ENCODE measurements at regions not wholly inside any gene's neighbourhood (a gene's known extent, or its start where the extent isn't known, plus 50 kb on each side); places are given as distances from the start of the nearest gene placed in this dataset.

DNA sequence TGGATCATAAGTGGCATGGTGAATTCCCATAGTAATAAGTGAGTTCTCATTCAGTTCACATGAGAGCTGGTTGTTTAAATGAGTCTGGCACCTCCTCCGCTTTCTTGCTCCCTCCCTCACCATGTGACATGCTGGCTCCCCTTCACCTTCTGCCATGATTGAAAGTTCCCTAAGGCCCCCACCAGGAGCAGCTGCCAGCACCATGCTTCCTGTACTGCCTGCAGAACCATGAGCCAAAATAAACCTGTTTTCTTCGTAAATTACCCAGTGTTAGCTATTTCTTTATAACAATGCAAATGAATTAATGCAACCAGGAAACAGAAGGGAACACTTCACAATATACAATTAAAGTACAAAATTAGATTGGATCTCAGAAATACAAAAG is 257.0 kb downstream of the MREG start:
- no peak for DNase-seq (ENCODE audit: low spot score)
- in situ Hi-C loops (cut with HindIII; ENCODE audit: low sequenced_read_pairs) = no loop called here

DNA sequence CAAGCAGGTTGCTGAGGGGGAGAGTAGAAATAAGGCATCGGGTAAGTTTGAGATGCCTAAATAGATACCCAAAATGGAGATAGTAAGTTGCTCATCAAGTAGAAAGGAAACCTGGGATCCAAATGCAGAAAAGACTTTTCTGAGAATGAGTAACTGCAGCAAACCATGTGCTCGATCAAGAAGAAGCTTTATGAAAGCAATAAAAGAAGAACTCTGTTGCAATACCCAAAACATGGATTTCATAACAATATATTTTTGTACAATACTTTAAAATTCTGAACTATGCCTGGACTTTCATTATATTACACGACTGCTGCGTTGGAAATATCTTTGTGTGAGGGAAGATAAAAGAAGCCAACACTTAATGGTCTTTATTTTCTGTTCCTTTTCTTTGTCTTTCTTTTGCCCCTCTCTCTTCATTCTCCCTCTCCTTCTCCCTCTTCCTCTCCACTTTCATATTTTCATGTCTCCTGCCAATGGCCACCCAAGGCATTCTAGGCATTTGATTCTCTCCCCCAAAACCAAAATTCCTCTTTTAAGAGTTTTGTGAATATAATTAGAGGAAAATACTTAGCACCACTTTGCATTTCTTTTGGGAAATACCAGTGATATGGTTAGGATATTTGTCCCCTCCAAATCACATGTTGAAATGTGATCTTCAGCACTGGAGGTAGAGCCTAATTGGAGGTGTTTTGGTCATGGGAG is 257.6 kb downstream of the MREG start:
- in situ Hi-C loops (cut with HindIII; ENCODE audit: low sequenced_read_pairs) = no loop called here
- no peak for DNase-seq (ENCODE audit: low spot score)

DNA sequence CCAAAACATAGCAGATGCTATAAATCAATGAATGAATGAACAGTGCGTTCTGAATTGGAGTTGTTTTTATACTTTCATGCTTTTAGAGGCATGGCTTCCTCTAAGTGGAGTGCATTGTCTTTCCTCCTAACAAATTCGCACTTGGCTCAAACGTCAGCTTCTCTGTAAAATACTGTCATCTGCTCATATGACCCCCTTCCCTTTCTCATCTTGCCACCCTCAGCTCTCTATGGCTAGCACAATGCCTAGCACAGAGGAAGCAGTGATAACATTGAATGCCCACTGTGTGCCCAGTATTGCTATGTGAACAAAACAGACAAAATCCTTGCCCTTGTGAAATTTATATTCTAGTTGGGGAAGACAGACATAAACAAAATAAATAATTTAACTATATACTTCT is 258.8 kb downstream of the MREG start:
- DNase-seq (ENCODE audit: low spot score) = no peak
- in situ Hi-C loops (cut with HindIII; ENCODE audit: low sequenced_read_pairs) = no loop called here

DNA sequence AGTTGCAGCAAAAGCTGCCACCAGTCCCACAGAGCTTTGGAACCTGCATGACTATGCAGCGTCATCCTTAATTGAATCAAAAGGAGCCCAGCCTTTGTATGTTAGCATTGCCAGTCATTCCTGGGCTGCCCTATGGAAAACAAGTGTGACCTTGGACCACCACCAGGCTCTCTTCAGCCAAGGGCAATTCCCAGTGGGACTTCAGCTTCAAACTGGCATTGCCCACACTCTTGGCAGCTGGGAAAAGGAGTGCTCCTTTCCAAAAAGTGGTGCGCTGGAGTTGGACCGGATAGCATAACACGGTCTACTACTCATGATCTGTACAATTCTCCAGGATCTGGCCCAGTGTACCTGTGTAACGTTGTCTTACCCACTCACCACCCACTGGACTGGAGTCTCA is 259.5 kb downstream of the MREG start:
- in situ Hi-C loops (cut with HindIII; ENCODE audit: low sequenced_read_pairs) = no loop called here
- no peak for DNase-seq (ENCODE audit: low spot score)

DNA sequence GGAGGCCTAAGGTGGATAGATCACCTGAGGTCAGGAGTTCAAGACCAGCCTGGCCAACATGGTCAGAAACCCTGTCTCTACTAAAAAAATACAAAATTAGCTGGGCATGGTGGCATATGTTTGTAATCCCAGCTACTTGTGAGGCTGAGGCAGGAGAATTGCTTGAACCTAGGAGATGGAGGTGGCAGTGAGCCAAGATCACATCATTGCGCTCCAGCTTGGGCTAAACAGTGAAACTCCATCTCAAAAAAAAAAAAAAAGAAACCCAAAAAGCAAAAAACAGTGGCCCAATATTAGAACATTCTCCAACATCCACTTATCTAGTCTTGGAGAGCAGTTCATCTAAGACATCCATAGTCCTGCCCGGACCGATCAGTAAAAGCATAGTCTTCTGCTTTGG is 260.4 kb downstream of the MREG start:
- in situ Hi-C loops (cut with HindIII; ENCODE audit: low sequenced_read_pairs) = no loop called here
- no peak for DNase-seq (ENCODE audit: low spot score)

DNA sequence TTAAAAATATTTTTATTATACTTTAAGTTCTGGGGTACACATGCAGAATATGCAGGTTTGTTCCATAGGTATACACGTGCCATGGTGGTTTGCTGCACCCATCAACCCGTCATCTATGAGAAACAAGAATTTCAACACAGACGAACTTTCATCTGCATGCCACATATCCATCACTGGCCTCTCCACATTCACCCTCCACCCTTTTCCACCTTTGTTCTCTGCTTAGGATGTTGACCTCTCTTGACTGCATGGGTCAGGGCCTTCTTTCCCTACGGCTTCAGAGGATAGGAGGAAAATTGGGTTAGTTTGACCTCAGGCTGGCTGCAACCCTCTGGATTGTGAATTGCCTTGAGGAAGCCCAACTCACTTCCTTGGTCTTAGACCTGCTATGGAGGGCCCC is 260.9 kb downstream of the MREG start:
- DNase-seq (ENCODE audit: low spot score) = no peak
- in situ Hi-C loops (cut with HindIII; ENCODE audit: low sequenced_read_pairs) = no loop called here

DNA sequence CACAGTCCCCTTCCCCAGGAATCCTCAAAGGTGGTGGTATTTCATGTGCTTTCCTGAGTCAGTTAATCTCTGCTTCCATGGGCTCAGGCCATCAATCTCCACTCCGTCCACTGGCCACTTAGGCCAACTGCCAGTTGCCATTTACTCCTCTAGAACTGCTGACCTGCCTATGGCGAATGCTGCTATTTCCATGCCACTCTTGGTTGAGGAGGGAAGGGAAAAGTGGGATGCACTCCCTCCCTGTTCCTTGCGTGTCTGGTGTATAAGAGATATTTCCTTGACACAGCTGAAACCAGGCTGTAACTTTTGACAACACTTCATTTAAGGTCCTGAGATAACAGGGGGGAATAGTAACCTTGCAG is 261.5 kb downstream of the MREG start:
- DNase-seq (ENCODE audit: low spot score) = no peak
- in situ Hi-C loops (cut with HindIII; ENCODE audit: low sequenced_read_pairs) = no loop called here

DNA sequence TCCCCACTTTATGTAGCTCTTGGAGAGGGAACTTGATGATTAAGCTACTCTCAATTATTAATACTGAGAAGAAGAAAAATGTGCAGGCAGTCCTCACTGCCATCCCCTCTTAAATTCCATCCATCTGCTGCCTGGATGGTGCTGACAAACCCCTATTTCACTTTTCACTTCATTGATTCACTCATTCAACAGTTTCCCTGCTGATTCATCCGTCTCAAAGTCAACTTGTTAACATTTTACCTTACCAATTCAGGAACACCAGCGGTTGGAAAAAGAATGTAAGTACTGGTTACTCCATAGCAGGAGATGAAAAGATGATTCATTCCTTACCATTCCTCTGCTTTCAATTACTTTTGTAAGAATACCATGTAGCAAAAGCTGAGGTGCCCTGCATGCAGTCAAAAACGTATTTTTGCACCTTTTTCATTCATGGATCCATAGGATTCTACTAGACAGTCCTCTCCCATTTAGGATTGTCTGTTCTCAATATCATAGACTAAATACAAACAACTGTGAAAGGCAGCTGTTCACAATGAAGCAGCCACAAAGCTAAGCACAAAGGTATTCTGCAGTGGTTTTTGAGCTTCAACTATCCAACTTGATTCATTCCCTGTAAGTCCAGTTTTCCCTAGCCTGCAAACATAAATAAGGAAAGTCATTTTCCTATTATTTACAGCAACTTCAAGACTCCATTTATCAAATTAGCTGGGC is 262.0 kb downstream of the MREG start:
- in situ Hi-C loops (cut with HindIII; ENCODE audit: low sequenced_read_pairs) = no loop called here
- DNase-seq (ENCODE audit: low spot score) = no peak

DNA sequence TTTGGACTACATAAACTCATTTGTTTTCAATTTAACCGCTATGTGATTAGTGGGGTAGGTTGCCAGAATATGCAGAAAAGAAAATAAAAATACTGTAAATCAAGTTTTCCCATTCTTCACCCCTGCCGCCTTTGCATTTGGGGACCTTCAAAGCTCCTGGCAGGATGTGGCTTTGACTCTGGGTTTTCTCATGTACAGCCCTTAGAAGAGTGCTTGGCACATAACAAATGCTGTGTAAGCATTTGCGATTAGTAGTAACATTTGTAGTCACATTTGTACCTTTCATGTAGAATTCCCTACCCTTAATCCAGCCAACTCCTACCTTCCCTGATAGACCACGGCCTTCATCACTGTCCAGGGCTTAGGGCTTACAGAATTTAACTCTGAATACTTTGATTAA is 262.6 kb downstream of the MREG start:
- in situ Hi-C loops (cut with HindIII; ENCODE audit: low sequenced_read_pairs) = no loop called here
- no peak for DNase-seq (ENCODE audit: low spot score)

DNA sequence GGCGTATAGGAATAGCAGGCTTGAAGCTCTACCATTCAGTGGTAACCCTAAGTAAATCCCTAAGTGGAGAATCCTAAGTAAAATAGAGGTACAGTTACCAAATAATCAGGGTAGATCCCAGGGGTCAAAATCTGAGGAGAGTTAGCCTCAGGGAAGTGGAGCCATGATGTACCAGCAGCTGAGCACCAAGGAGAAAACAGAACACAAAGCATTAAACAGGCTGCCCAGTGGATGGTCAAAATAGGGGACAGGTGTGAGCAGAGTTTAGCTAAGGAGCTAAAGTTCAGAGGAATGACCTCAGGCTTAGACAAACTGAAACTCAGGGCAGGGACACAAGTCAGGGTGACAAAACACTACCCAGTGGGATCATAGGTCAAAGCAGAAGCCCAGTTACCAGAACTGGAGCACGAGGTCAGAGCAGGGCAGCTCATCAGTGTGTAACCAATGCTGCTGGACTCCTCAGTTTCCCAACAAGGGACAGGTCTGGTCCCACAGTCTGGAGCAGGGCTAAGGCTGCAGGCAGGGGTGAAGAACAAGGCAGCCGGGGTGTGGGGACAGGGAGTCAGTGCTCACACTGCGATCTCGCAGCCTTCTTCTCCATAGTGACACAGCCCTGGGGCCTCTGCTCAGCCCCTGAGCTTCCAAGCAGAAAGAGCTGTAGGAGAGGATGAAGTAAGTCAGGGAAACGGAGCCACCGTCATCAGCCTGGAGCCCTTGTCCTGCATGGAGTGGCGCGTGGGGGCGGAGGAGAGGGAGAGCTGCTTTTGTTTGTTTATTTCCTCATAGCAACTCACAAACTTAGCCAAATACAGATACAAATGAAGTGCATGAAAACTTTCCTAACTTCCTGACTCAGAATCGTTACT is 264.0 kb downstream of the MREG start:
- in situ Hi-C loops (cut with HindIII; ENCODE audit: low sequenced_read_pairs) = no loop called here
- DNase-seq (ENCODE audit: low spot score) = no peak

DNA sequence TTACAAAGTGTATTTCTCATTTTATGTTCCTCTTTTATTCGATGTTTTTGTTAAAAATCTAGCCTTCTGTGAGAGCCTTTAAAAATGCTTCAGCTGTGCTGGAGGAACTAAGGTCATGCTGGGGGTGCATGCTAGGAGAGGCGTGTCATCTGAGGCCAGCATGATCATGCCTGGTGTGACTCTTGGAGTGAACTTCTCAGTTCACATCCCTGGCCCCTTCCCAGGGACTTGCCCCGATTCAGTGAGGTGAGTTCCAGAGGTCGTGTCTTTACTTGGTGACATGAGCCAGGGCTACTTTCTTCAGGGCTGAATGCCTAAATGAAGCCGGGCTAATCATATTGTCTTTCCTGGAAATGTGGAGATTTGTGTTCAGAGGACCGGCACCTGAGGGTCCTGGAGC is 264.9 kb downstream of the MREG start:
- in situ Hi-C loops (cut with HindIII; ENCODE audit: low sequenced_read_pairs) = no loop called here
- no peak for DNase-seq (ENCODE audit: low spot score)

DNA sequence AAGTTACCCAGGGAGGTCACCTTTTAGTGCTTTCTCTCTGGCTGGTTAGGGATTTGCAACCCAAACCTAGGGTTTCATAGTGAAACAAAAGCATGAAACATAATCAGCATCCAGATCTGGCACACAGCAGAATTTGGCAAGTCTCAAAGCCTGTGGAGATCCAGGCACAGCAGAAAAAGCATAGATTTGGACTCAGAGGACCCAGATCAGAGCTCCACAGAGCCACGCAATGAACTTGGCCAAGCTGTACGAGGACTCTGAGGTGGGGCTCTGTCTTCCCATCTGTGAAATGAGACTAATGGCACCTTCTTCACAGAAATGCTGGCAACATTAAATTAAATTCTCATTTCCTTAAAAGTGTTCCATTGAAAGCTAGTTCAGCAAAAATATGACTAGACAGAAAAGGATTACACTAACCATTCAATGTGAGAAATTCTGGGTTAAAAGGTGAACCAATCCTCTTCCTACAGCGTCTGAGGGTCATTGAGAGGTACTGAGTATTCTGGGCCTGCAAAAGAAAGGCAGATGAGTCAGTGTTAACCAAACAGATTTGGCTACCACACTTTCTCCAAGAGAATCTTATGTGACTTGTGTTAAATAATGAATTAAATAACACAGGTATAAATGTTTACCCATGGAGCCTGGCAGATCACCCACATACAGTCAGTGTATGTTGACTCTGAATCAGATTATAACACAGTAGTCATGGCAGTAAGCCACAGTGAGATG is 266.3 kb downstream of the MREG start:
- in situ Hi-C loops (cut with HindIII; ENCODE audit: low sequenced_read_pairs) = no loop called here
- no peak for DNase-seq (ENCODE audit: low spot score)

DNA sequence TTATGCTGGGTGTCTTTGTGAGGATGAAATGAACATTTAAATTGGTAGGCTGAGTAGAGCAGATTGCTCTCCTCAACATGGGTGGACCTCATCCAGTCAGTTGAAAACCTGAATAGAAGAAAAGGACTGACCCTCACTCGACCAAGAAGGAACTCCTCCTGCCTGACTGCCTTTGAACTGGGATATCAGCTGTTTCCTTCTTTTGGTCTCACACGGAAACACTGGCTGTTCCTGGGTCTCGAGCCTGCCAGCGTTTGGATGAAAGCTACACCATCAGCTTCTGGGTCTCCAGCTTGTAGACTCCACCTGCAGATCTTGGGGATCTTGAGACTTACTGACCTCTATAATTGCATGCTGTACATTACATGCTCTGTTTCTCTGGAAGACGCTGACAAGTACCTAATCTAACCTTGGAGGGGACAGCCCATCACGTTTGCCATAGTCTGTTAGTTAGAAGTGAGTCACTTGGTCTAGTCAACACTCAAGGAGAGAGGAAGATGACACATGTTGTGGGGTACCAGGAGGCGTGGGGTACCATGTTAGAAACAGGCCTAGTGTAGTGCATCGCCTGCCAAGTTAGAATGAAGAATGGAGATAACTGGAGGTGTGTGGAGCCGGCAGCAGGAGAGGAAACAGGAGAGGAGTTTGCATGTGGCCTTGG is 267.0 kb downstream of the MREG start:
- DNase-seq (ENCODE audit: low spot score) = no peak
- in situ Hi-C loops (cut with HindIII; ENCODE audit: low sequenced_read_pairs) = no loop called here

DNA sequence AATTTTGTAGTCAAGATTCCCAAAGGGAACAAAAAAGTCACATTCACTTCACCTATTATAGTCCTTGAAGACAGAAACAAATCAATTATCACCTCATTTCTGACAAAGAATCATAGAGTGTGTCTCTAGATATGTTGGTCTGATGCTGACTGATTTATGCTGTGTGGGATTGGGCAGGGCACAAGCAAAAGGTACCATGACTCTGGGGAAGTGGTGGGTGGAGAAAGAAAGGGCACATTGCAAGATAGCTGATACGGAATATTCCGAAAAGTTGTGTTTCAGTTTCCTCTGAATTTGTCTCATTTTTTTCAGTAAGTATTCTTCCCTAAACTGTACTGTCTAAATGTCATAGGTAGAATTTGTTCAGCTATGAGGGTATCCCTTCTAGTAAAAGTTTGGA is 268.0 kb downstream of the MREG start:
- in situ Hi-C loops (cut with HindIII; ENCODE audit: low sequenced_read_pairs) = no loop called here
- DNase-seq (ENCODE audit: low spot score) = no peak

DNA sequence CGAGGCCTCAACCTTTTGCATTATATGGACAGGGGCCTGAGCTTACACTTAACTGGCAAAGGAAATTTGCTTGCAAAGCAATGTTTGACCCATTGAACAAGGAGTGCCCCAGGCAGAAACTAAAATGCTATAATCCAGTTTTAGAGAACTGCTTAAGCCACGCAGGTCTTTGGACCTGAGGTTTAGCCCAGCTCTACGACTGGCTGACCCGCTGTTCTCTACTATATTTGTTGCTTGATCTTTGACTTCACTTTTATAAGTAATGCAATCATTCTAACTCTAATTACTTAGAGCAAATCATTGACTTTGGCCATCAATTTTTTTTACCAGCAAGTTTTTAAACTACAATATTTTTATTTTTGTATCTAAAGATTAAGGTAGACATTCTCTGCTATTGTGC is 268.8 kb downstream of the MREG start:
- DNase-seq (ENCODE audit: low spot score) = no peak
- in situ Hi-C loops (cut with HindIII; ENCODE audit: low sequenced_read_pairs) = no loop called here

DNA sequence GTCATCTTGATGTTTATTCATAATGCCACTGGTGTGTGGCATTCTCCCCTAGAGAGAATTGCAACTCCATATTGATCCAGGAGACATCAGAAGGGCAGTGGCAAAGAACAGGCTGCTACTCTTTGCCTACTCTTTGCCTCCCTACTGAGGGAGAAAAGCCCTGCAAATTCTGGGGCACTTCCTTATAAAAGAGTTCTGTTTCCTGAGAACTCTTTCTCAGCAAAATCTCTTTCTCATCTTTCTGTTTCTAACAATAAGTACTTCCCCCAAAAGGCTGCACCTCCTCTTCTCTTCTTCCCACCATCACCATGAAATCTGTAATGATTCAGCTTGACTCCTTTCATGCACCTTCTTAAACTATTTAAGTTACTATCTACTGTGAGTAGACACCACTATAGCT is 270.3 kb downstream of the MREG start:
- DNase-seq (ENCODE audit: low spot score) = no peak
- in situ Hi-C loops (cut with HindIII; ENCODE audit: low sequenced_read_pairs) = no loop called here

DNA sequence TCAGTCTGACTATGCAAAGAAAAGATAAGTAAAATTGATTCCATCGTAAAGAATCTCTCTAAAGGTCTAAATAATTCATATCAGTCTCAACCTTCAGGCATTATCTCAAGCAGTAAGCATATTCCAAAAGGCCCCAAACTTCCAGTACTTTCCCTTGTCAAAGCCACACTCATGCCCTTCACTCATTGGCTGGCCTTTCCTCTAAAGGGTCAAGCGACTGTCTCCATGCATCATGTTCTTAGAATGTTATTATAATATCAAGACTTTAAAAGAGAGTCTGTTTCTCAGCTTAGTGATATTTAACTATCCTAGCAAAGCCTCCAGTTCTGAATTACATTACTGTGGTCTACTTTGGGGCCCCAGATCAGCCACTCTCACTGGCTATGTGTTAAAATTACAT is 271.3 kb downstream of the MREG start:
- in situ Hi-C loops (cut with HindIII; ENCODE audit: low sequenced_read_pairs) = no loop called here

DNA sequence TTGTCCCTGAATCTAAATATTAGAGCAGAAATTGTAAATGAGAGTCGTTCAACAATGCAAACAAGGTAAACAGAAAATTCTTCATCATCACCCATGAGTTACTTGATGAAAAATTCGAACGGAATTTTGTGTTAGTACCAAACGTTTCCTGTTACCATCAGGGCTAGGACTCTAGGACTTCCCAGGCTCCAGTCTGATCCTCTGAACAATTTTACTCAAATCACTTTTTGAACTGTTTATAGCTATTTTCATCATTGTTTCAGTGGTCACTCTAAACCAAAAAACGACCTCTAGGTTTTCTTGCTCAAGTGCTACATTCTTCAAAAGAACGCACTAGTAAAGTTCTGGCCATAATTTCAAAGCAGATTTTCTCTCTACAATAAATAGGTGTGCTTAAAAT is 273.3 kb downstream of the MREG start:
- in situ Hi-C loops (cut with HindIII; ENCODE audit: low sequenced_read_pairs) = no loop called here
- DNase-seq (ENCODE audit: low spot score) = no peak

More for the DNA sequence above, 271.3 kb downstream of the MREG start:
- DNase-seq (ENCODE audit: low spot score) = no peak

DNA sequence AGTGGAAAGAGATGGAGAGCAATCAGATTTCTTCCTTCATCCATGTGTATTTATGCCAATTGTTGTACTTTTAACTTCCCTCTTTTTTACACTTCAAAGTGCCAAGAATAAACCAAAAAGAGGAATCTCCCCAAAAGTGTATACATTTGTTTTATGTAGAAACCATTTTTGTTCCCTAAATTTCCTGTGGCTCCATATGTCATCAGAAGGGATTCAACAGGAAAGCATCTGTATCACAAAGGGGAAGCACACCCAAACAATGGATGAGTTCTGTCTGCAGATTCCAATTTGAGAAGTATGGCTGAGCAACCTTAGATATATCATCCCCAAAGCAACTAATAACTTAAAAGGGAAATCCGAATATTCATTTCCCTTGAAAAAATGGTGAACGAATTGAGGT is 275.0 kb downstream of the MREG start:
- in situ Hi-C loops (cut with HindIII; ENCODE audit: low sequenced_read_pairs) = no loop called here
- no peak for DNase-seq (ENCODE audit: low spot score)

Measured in G401 (cell line).